DOHH2 (cell line): ENCODE measurements at regions not wholly inside any gene's neighbourhood (a gene's known extent, or its start where the extent isn't known, plus 50 kb on each side); places are given as distances from the start of the nearest gene placed in this dataset.
"Not testable (repeated sequence)": the region's sequence is repeated elsewhere in the genome, so short reads cannot be mapped to it uniquely, and the experiment has no call there.

Experiments used
- H3F3A ChIP-seq: fragments of 200-600 bp; sonication (generic), shearing (Covaris generic); 2 replicates; pipeline ENCODE4 v1.6.0; 2016; ENCODE audit warnings: antibody characterized with exemption, mild to moderate bottlenecking; ENCODE audit not compliant: control insufficient read depth, insufficient read depth
- H3K27ac ChIP-seq: fragments of 200-600 bp; sonication (generic); 2 replicates; pipeline ENCODE4 v1.5.1; 2014; ENCODE audit warnings: low read depth, mild to moderate bottlenecking, low read length, moderate library complexity
- H3K27me3 ChIP-seq: fragments of 200-600 bp; sonication (generic); 2 replicates; pipeline ENCODE4 v1.6.1; 2014; ENCODE audit warnings: mild to moderate bottlenecking, low read length, mixed read lengths; ENCODE audit not compliant: control insufficient read depth
- H3K36me3 ChIP-seq: fragments of 200-600 bp; sonication (generic); 2 replicates; pipeline ENCODE4 v1.6.1; 2014; ENCODE audit warnings: mild to moderate bottlenecking, low read length, moderate library complexity, mixed read lengths; ENCODE audit not compliant: control insufficient read depth
- H3K4me1 ChIP-seq: fragments of 200-600 bp; sonication (generic); 2 replicates; pipeline ENCODE4 v1.6.1; 2014; ENCODE audit warnings: mild to moderate bottlenecking, low read length, mixed read lengths; ENCODE audit not compliant: control insufficient read depth
- H3K4me2 ChIP-seq: fragments of 200-600 bp; sonication (generic); 2 replicates; pipeline ENCODE4 v1.6.0; 2014; ENCODE audit warnings: mild to moderate bottlenecking, low read length, moderate library complexity
- H3K4me3 ChIP-seq: fragments of 200-600 bp; sonication (generic); 2 replicates; pipeline ENCODE4 v1.5.1; 2014; ENCODE audit warnings: mild to moderate bottlenecking, low read length, mixed read lengths
- H3K79me2 ChIP-seq: fragments of 200-600 bp; sonication (generic); 2 replicates; pipeline ENCODE4 v1.6.1; 2014; ENCODE audit warnings: mild to moderate bottlenecking, low read length, mixed read lengths; ENCODE audit not compliant: control insufficient read depth
- H3K9me2 ChIP-seq: fragments of 200-600 bp; sonication (generic); replicated peaks from 2 replicates; pipeline ENCODE4 v1.6.1; 2014; ENCODE audit warnings: mild to moderate bottlenecking, low read length, mixed read lengths; ENCODE audit not compliant: control insufficient read depth
- H3K9me3 ChIP-seq: fragments of 200-600 bp; sonication (generic); 2 replicates; pipeline ENCODE4 v1.6.1; 2014; ENCODE audit warnings: antibody characterized with exemption, low read length, mixed read lengths; ENCODE audit not compliant: control insufficient read depth, insufficient read depth
- H4K20me1 ChIP-seq: fragments of 200-600 bp; sonication (generic); 2 replicates; pipeline ENCODE4 v1.6.0; 2014; ENCODE audit warnings: low read depth, mild to moderate bottlenecking, antibody characterized with exemption, low read length, moderate library complexity; ENCODE audit not compliant: control insufficient read depth, insufficient read depth

- not testable (repeated sequence) for H3K4me3 ChIP-seq, H4K20me1 ChIP-seq, H3K4me2 ChIP-seq
Measured at GRCh38 chr1:146448212-146448876, 219.5 kb upstream of the NOTCH2NLA start.

GRCh38 chr1:146443871-146444222 is 215.0 kb upstream of the NOTCH2NLA start:
- H3K36me3 ChIP-seq, H4K20me1 ChIP-seq, H3K4me1 ChIP-seq, H3K9me2 ChIP-seq, H3K4me2 ChIP-seq, H3F3A ChIP-seq, H3K27me3 ChIP-seq, H3K79me2 ChIP-seq, H3K9me3 ChIP-seq, H3K4me3 ChIP-seq, H3K27ac ChIP-seq: not testable (repeated sequence)

More at GRCh38 chr1:146448212-146448876, 219.5 kb upstream of the NOTCH2NLA start:
- H3K27me3 ChIP-seq, H3K9me2 ChIP-seq, H3K27ac ChIP-seq, H3F3A ChIP-seq, H3K4me1 ChIP-seq, H3K36me3 ChIP-seq, H3K79me2 ChIP-seq, H3K9me3 ChIP-seq: not testable (repeated sequence)

- not testable (repeated sequence) for H3K4me3 ChIP-seq, H3K9me3 ChIP-seq, H3K79me2 ChIP-seq, H3K4me1 ChIP-seq, H3K4me2 ChIP-seq, H3F3A ChIP-seq, H3K27me3 ChIP-seq, H4K20me1 ChIP-seq, H3K36me3 ChIP-seq, H3K27ac ChIP-seq, H3K9me2 ChIP-seq
Measured at GRCh38 chr1:146443088-146443870, 214.5 kb upstream of the NOTCH2NLA start.

GRCh38 chr1:146438543-146438942 is 209.7 kb upstream of the NOTCH2NLA start:
- H3K4me2 ChIP-seq, H3K36me3 ChIP-seq, H3K79me2 ChIP-seq, H3K27ac ChIP-seq, H3K27me3 ChIP-seq, H3K4me1 ChIP-seq, H3K4me3 ChIP-seq, H3F3A ChIP-seq, H4K20me1 ChIP-seq, H3K9me3 ChIP-seq, H3K9me2 ChIP-seq: not testable (repeated sequence)

GRCh38 chr1:146416642-146417041 is 187.8 kb upstream of the NOTCH2NLA start:
- not testable (repeated sequence) for H3K4me2 ChIP-seq

DNA sequence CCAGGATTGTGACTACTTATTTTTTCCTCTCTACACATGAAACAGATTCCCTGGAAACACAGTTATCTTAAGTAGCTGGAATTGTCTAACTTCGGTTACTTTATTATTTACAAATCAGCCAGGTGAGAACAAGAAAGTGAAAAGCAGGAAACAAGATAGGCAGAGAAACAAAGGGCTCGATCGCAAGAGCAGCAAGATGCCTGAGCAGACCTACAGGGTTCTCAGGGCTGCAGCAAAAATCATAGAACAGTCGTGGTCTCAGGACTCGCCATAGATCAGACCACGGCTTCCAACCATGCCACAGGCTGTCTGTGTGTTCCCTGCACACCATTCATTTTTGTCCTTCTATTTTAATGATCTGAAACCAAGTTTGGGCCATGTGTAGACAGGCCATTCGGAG is 186.2 kb upstream of the NOTCH2NLA start:
- not testable (repeated sequence) for H3F3A ChIP-seq, H3K9me2 ChIP-seq, H3K4me3 ChIP-seq, H3K27me3 ChIP-seq, H3K4me2 ChIP-seq, H3K79me2 ChIP-seq, H3K27ac ChIP-seq, H3K9me3 ChIP-seq, H4K20me1 ChIP-seq, H3K4me1 ChIP-seq, H3K36me3 ChIP-seq

More at GRCh38 chr1:146416642-146417041, 187.8 kb upstream of the NOTCH2NLA start:
- H3K9me2 ChIP-seq, H3K4me1 ChIP-seq, H3K27me3 ChIP-seq, H4K20me1 ChIP-seq, H3K9me3 ChIP-seq, H3K27ac ChIP-seq, H3K36me3 ChIP-seq, H3K79me2 ChIP-seq, H3F3A ChIP-seq, H3K4me3 ChIP-seq: not testable (repeated sequence)

- not testable (repeated sequence) for H3K4me3 ChIP-seq, H3K27me3 ChIP-seq, H4K20me1 ChIP-seq, H3F3A ChIP-seq, H3K4me2 ChIP-seq, H3K9me2 ChIP-seq, H3K4me1 ChIP-seq, H3K36me3 ChIP-seq, H3K27ac ChIP-seq, H3K79me2 ChIP-seq, H3K9me3 ChIP-seq
Measured at GRCh38 chr1:146413911-146414310, 185.1 kb upstream of the NOTCH2NLA start.

GRCh38 chr1:146411923-146412322 is 183.1 kb upstream of the NOTCH2NLA start:
- H3K79me2 ChIP-seq, H3K4me3 ChIP-seq, H4K20me1 ChIP-seq, H3K4me1 ChIP-seq, H3K9me2 ChIP-seq, H3K4me2 ChIP-seq, H3F3A ChIP-seq, H3K27me3 ChIP-seq, H3K36me3 ChIP-seq, H3K27ac ChIP-seq, H3K9me3 ChIP-seq: not testable (repeated sequence)
